Naive thymus-derived CD8-positive, alpha-beta T cell (primary cell): ENCODE measurements at regions not wholly inside any gene's neighbourhood (a gene's known extent, or its start where the extent isn't known, plus 50 kb on each side); places are given as distances from the start of the nearest gene placed in this dataset.
"Not testable (repeated sequence)": the region's sequence is repeated elsewhere in the genome, so short reads cannot be mapped to it uniquely, and the experiment has no call there.

Experiments
- ATAC-seq, 2 donors: fragments of 150-1000 bp; cut with Tn5 transposase in 1 of 2; sonication (Bioruptor Pico), chemical (Tn5 transposase) in 1 of 2; 1 replicate in 1 of 2; 2 replicates in 1 of 2; pipeline ENCODE4 v1.10.0; 2021; ENCODE audit warnings: mild to moderate bottlenecking in 2 of 2, moderate library complexity in 2 of 2
- POLR2A ChIA-PET: fragments of 350-600 bp; sonication (Branson Sonifier 250); formaldehyde crosslinking; loops from one replicate; lab custom pipeline; 2021; ENCODE audit warnings: antibody characterized with exemption; lab: Charles Lee
- DNase-seq, 10 donors: peaks; one replicate each; pipeline versions ENCODE4 v3.0.0 to v3.0.0-alpha.2; 2020 to 2022
- H3K27ac Mint-ChIP-seq, 10 donors: one replicate each; pipeline ENCODE4 v1.8.0; 2020 to 2022; ENCODE audit warnings: mild to moderate bottlenecking in 10 of 10, mixed read lengths in 10 of 10, moderate library complexity in 4 of 10, inconsistent platforms in 1 of 10
- H3K27me3 Mint-ChIP-seq, 5 donors: one replicate each; pipeline ENCODE4 v1.8.0; 2021 to 2022; ENCODE audit warnings: mixed read lengths in 5 of 5
- H3K36me3 Mint-ChIP-seq, 3 donors: one replicate each; pipeline ENCODE4 v1.8.0; 2020 to 2022; ENCODE audit warnings: mixed read lengths in 3 of 3, mild to moderate bottlenecking in 2 of 3, inconsistent platforms in 1 of 3
- H3K4me1 Mint-ChIP-seq, 4 donors: one replicate each; pipeline ENCODE4 v1.8.0; 2021 to 2022; ENCODE audit warnings: mixed read lengths in 4 of 4
- H3K4me3 Mint-ChIP-seq, 10 donors: one replicate each; pipeline ENCODE4 v1.8.0; 2020 to 2022; ENCODE audit warnings: mild to moderate bottlenecking in 10 of 10, mixed read lengths in 10 of 10, moderate library complexity in 6 of 10, inconsistent platforms in 1 of 10
- H3K9me3 Mint-ChIP-seq, 9 donors: one replicate each; pipeline ENCODE4 v1.8.0; 2020 to 2022; ENCODE audit warnings: mixed read lengths in 9 of 9, mild to moderate bottlenecking in 3 of 9, inconsistent platforms in 1 of 9, moderate library complexity in 1 of 9

GRCh38 chr2:185667452-185667851 lies 71.2 kb upstream of the FSIP2 start:
- peaks cover 0 to 24% (median 3%) of the 10 kb centered on the region in 9 donors for H3K9me3 Mint-ChIP-seq
- H3K4me1 Mint-ChIP-seq: no peaks in the 10 kb centered on the region
- H3K4me3 Mint-ChIP-seq: no peak overlapping the region
- no peak overlapping the region for H3K27ac Mint-ChIP-seq
- H3K27me3 Mint-ChIP-seq: no peaks in the 10 kb centered on the region
- DNase-seq: no peak
- ATAC-seq: no peak
- H3K36me3 Mint-ChIP-seq: no peaks in the 10 kb centered on the region
- POLR2A ChIA-PET: no interaction called here

- Mint-ChIP-seq H3K4me3 (no peak overlapping the region), H3K36me3 (no peaks in the 10 kb centered on the region), H3K27me3 (no peaks in the 10 kb centered on the region), H3K9me3 (peaks cover 0 to 24% (median 3%) of the 10 kb centered on the region in 9 donors), H3K4me1 (no peaks in the 10 kb centered on the region), H3K27ac (no peak overlapping the region)
- ATAC-seq: no peak
- POLR2A ChIA-PET: no interaction called here
- no peak for DNase-seq
Measured at GRCh38 chr2:185668710-185669109, 69.9 kb upstream of the FSIP2 start.

DNA sequence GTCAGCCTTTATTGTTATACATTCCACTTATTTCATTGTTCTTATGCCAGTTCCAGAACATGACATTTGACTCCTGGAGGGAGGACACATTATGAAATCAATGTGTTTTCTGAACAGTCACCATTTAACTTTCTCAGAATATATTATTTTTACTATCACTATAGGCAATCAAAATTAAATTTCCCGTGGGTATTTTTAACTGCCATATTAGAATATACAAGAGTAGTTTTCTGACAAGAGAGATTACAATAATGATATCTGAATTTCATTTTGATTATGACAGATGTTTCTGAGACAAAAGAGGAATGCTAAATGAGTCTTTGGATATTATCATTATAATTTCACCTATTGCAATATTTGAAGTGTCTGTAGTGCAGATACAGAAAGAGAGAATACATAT lies 64.4 kb upstream of the FSIP2 start:
- POLR2A ChIA-PET: no interaction called here
- Mint-ChIP-seq H3K4me1 (no peaks in the 10 kb centered on the region), H3K27ac (no peak overlapping the region), H3K36me3 (no peaks in the 10 kb centered on the region), H3K27me3 (no peaks in the 10 kb centered on the region), H3K4me3 (no peak overlapping the region), H3K9me3 (peaks cover 0 to 10% (median 0%) of the 10 kb centered on the region in 9 donors)
- DNase-seq (no peak), ATAC-seq (no peak)

GRCh38 chr2:185676316-185676715 lies 62.3 kb upstream of the FSIP2 start:
- H3K4me3 Mint-ChIP-seq: no peak overlapping the region
- H3K27ac Mint-ChIP-seq: no peak overlapping the region
- no peak for DNase-seq
- H3K27me3 Mint-ChIP-seq: no peaks in the 10 kb centered on the region
- no peaks in the 10 kb centered on the region for H3K4me1 Mint-ChIP-seq
- H3K9me3 Mint-ChIP-seq: peaks cover 0 to 10% (median 0%) of the 10 kb centered on the region in 9 donors
- POLR2A ChIA-PET: no interaction called here
- no peak for ATAC-seq
- H3K36me3 Mint-ChIP-seq: no peaks in the 10 kb centered on the region

- POLR2A ChIA-PET, H3K27ac Mint-ChIP-seq, H3K27me3 Mint-ChIP-seq, H3K4me3 Mint-ChIP-seq, H3K36me3 Mint-ChIP-seq, DNase-seq, H3K4me1 Mint-ChIP-seq, ATAC-seq: not testable (repeated sequence)
- peaks cover 0 to 30% (median 13%) of the 10 kb centered on the region in 9 donors for H3K9me3 Mint-ChIP-seq
Measured at GRCh38 chr2:185687001-185687400, 51.6 kb upstream of the FSIP2 start.

- no peak for DNase-seq
- H3K4me3 Mint-ChIP-seq: no peak overlapping the region
- no peaks in the 10 kb centered on the region for H3K27me3 Mint-ChIP-seq
- H3K27ac Mint-ChIP-seq: no peak overlapping the region
- POLR2A ChIA-PET: no interaction called here
- peaks cover 0 to 32% (median 11%) of the 10 kb centered on the region in 9 donors for H3K9me3 Mint-ChIP-seq
- H3K4me1 Mint-ChIP-seq: no peaks in the 10 kb centered on the region
- H3K36me3 Mint-ChIP-seq: no peaks in the 10 kb centered on the region
- no peak for ATAC-seq
Measured at GRCh38 chr2:185687967-185688366, 50.6 kb upstream of the FSIP2 start.
